Panc1 (cell line): ENCODE measurements at regions not wholly inside any gene's neighbourhood (a gene's known extent, or its start where the extent isn't known, plus 50 kb on each side); places are given as distances from the start of the nearest gene placed in this dataset.

Experiments
- CTCF ChIP-seq: fragments of 450-650 bp; IDR thresholded peaks from 2 replicates; pipeline ENCODE4 v1.5.1; 2017; ENCODE audit warnings: mild to moderate bottlenecking
- POLR2AphosphoS5 ChIP-seq: IDR thresholded peaks from 2 replicates; pipeline ENCODE4 v1.6.1; 2012; ENCODE audit warnings: mild to moderate bottlenecking, low read depth, low read length, moderate library complexity
- REST ChIP-seq, 2 experiments: IDR thresholded peaks; 2 replicates each; pipeline ENCODE4 v1.6.1; 2011 to 2012; ENCODE audit warnings: low read depth in 2 of 2, control low read depth in 1 of 2, low read length in 1 of 2, mild to moderate bottlenecking in 1 of 2, moderate library complexity in 1 of 2; ENCODE audit not compliant: insufficient read depth in 1 of 2
- SIN3A ChIP-seq: IDR thresholded peaks from 2 replicates; pipeline ENCODE4 v1.6.1; 2012; ENCODE audit warnings: low read depth, mild to moderate bottlenecking, low read length, moderate library complexity, borderline replicate concordance; ENCODE audit not compliant: insufficient read depth

GRCh38 chr16:52234626-52235025 is 312.3 kb downstream of the TOX3 start:
- TF ChIP-seq CTCF (no peak), REST (IDR thresholded peaks at IDR 0.05; ENCODE audit: insufficient read depth in 1 of 2, low read depth in 2 of 2, low read length in 1 of 2) (no peak), SIN3A (no peak), POLR2AphosphoS5 (no peak)
